ENCODE measurements at regions not wholly inside any gene's neighbourhood (a gene's known extent, or its start where the extent isn't known, plus 50 kb on each side); places are given as distances from the start of the nearest gene placed in this dataset.

DNA sequence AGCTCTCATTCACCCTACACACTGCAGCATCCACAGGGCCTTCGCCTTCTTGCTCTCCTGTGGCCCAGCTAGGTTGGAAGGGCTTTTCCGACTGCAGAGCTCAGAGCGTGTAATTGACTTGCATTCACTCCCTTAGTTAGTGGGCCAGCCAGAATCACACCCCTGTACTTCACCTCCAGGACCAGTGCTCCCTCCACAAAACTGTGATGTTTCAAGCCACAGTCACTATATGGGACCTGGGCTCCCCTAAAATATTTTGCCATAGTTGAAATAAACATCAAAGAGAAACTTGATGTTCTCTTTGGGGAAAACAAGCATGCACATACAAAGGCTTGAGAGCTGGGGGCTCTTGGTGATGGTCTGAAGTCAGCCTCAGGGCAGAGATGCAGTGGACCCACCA is 69.7 kb upstream of the POU3F3 start:
- no peak for DNase-seq
- Histone ChIP-seq H3K4me1 (ENCODE audit: control insufficient read depth, insufficient read depth, low read length) (no peaks in the 10 kb centered on the region), H3K4me3 (ENCODE audit: low read length) (no peak overlapping the region), H3K36me3 (ENCODE audit: control insufficient read depth, insufficient read depth, low read length) (no peaks in the 10 kb centered on the region), H3K27ac (ENCODE audit: low read length) (no peak overlapping the region), H3K27me3 (ENCODE audit: control insufficient read depth, insufficient read depth, low read length) (peaks cover 5% of the 10 kb centered on the region), H3K9me3 (ENCODE audit: control insufficient read depth, low read depth, low read length) (no peaks in the 10 kb centered on the region)
- no CpG with 5 or more reads among the region's 3 CpGs for WGBS (ENCODE audit: insufficient coverage, low lambda C conversion rate)

GRCh38 chr2:104786204-104786603 is 67.7 kb upstream of the POU3F3 start:
- WGBS (ENCODE audit: insufficient coverage, low lambda C conversion rate), result 91% methylated on average over 5 of the region's 8 CpGs
- DNase-seq, result no peak
- H3K27ac ChIP-seq (ENCODE audit: low read length), result no peak overlapping the region
- H3K36me3 ChIP-seq (ENCODE audit: control insufficient read depth, insufficient read depth, low read length), result no peaks in the 10 kb centered on the region
- H3K27me3 ChIP-seq (ENCODE audit: control insufficient read depth, insufficient read depth, low read length), result peaks cover 5% of the 10 kb centered on the region
- H3K4me3 ChIP-seq (ENCODE audit: low read length), result no peak overlapping the region
- no peaks in the 10 kb centered on the region for H3K4me1 ChIP-seq (ENCODE audit: control insufficient read depth, insufficient read depth, low read length)
- H3K9me3 ChIP-seq (ENCODE audit: control insufficient read depth, low read depth, low read length), result no peaks in the 10 kb centered on the region

- H3K27ac ChIP-seq (ENCODE audit: low read length), result no peak overlapping the region
- no peak overlapping the region for H3K4me3 ChIP-seq (ENCODE audit: low read length)
- H3K9me3 ChIP-seq (ENCODE audit: control insufficient read depth, low read depth, low read length), result no peaks in the 10 kb centered on the region
- WGBS (ENCODE audit: insufficient coverage, low lambda C conversion rate), result no CpG with 5 or more reads among the region's 2 CpGs
- no peaks in the 10 kb centered on the region for H3K36me3 ChIP-seq (ENCODE audit: control insufficient read depth, insufficient read depth, low read length)
- H3K4me1 ChIP-seq (ENCODE audit: control insufficient read depth, insufficient read depth, low read length), result no peaks in the 10 kb centered on the region
- H3K27me3 ChIP-seq (ENCODE audit: control insufficient read depth, insufficient read depth, low read length), result peaks cover 8% of the 10 kb centered on the region
- DNase-seq, result no peak
Measured at GRCh38 chr2:104786821-104787220, 67.1 kb upstream of the POU3F3 start.

DNA sequence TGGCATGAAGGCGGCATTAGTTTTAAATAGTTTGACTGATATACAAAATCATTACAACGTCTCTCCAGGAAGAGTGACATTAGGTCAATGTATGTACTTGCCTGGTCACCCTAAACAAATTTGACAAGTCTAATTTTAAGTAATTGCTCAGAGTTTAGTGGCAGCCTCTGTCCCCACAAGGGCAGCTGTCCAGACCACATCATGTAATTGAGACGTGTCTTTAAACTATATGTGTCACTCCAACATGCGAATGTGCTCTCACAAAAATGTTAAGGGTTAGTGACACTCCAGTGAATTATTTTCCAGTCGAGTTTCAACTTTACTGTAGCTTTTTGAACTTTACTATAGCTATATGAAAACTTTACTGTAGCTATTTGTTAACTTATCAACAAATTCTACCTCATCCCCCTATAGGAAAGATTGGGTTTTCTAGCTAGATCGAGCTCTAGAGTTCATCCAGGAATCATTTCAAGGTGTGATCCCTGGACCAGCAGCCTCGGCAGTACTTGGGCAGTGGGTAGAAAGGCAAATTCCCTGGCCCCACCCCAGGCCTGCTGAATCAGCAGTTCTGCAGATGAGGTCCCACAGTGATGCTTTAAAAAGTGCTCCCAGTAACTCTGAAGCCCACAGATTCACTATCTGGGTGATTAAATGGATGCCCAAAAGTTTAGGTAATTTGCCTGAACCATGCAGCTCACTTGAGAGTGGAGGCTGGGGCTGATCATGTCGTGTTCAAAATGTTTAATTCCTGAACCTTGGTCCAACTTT is 66.4 kb upstream of the POU3F3 start:
- peaks cover 8% of the 10 kb centered on the region for H3K27me3 ChIP-seq (ENCODE audit: control insufficient read depth, insufficient read depth, low read length)
- H3K27ac ChIP-seq (ENCODE audit: low read length), result no peak overlapping the region
- no peaks in the 10 kb centered on the region for H3K4me1 ChIP-seq (ENCODE audit: control insufficient read depth, insufficient read depth, low read length)
- WGBS (ENCODE audit: insufficient coverage, low lambda C conversion rate), result no CpG with 5 or more reads among the region's 8 CpGs
- no peaks in the 10 kb centered on the region for H3K9me3 ChIP-seq (ENCODE audit: control insufficient read depth, low read depth, low read length)
- H3K36me3 ChIP-seq (ENCODE audit: control insufficient read depth, insufficient read depth, low read length), result no peaks in the 10 kb centered on the region
- no peak overlapping the region for H3K4me3 ChIP-seq (ENCODE audit: low read length)
- no peak for DNase-seq

GRCh38 chr2:104788742-104789455 is 65.0 kb upstream of the POU3F3 start:
- Histone ChIP-seq H3K9me3 (ENCODE audit: control insufficient read depth, low read depth, low read length) (no peaks in the 10 kb centered on the region), H3K27ac (ENCODE audit: low read length) (no peak overlapping the region), H3K4me3 (ENCODE audit: low read length) (no peak overlapping the region), H3K36me3 (ENCODE audit: control insufficient read depth, insufficient read depth, low read length) (no peaks in the 10 kb centered on the region), H3K27me3 (ENCODE audit: control insufficient read depth, insufficient read depth, low read length) (peaks cover 4% of the 10 kb centered on the region), H3K4me1 (ENCODE audit: control insufficient read depth, insufficient read depth, low read length) (no peaks in the 10 kb centered on the region)
- 80% methylated on average over 3 of the region's 16 CpGs for WGBS (ENCODE audit: insufficient coverage, low lambda C conversion rate)
- DNase-seq, result no peak

DNA sequence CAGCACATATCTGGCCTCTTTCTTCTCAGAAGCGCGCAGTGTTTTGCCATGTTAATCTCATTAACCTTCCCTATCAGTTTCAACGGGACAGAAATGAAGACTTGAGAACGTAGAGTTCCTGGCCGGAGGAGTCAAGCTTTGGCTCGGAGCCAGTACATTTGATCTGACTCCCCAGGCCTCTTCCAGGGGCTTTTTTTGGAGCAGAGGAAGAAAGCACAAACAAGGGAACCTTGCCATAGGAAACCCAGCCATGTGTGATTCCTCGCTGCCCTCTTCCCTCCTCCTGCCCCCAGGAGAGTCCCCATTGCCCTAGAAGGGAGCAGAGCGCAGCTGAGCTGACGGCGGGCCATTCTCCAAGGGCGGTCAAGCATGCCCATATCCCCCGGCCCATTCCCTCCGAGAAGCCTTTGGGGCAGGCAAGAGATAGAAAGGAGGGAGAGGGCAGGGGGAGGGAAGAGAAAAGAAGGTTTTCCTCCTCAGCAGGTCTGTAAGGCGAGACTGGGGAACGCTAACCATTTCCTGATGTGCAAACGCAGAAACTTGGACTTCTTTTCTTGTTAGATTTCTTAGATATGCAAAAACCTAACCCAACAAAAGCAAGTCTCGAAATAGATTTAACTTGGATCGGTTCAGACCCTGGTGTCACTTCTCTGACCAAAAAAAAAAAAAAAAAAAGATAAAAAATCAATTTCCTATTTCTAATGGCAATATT is 63.7 kb upstream of the POU3F3 start:
- H3K27ac ChIP-seq (ENCODE audit: low read length), result no peak overlapping the region
- H3K4me1 ChIP-seq (ENCODE audit: control insufficient read depth, insufficient read depth, low read length), result no peaks in the 10 kb centered on the region
- H3K27me3 ChIP-seq (ENCODE audit: control insufficient read depth, insufficient read depth, low read length), result peaks cover 4% of the 10 kb centered on the region
- no peak overlapping the region for H3K4me3 ChIP-seq (ENCODE audit: low read length)
- DNase-seq, result no peak
- H3K9me3 ChIP-seq (ENCODE audit: control insufficient read depth, low read depth, low read length), result no peaks in the 10 kb centered on the region
- no CpG with 5 or more reads among the region's 18 CpGs for WGBS (ENCODE audit: insufficient coverage, low lambda C conversion rate)
- H3K36me3 ChIP-seq (ENCODE audit: control insufficient read depth, insufficient read depth, low read length), result no peaks in the 10 kb centered on the region

- Histone ChIP-seq H3K36me3 (ENCODE audit: control insufficient read depth, insufficient read depth, low read length) (no peaks in the 10 kb centered on the region), H3K27ac (ENCODE audit: low read length) (no peak overlapping the region), H3K27me3 (ENCODE audit: control insufficient read depth, insufficient read depth, low read length) (peaks cover 4% of the 10 kb centered on the region), H3K4me3 (ENCODE audit: low read length) (no peak overlapping the region), H3K4me1 (ENCODE audit: control insufficient read depth, insufficient read depth, low read length) (no peaks in the 10 kb centered on the region), H3K9me3 (ENCODE audit: control insufficient read depth, low read depth, low read length) (no peaks in the 10 kb centered on the region)
- WGBS (ENCODE audit: insufficient coverage, low lambda C conversion rate), result no CpG with 5 or more reads among the region's 4 CpGs
- DNase-seq, result no peak
Measured at GRCh38 chr2:104790901-104791495, 62.9 kb upstream of the POU3F3 start.

DNA sequence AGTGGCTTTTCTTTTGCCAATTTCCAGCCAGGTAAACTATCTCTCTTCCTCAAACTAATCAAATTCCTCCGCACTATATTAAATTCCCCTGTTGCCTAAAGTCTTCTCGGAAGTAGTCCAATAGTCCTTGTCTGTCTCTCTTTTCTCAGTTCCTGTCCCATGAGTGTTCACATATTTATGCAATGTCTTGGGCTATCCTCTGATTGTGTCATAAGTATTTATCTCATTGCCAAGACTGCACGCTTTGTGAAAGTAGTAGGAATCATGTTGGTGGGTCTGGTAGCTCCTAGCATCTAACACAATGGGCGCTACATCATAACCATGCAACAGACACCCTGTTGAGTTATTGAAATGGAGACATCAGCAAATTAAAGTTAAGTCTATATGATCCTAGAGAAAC is 59.9 kb upstream of the POU3F3 start:
- DNase-seq, result no peak
- no peaks in the 10 kb centered on the region for H3K9me3 ChIP-seq (ENCODE audit: control insufficient read depth, low read depth, low read length)
- H3K4me3 ChIP-seq (ENCODE audit: low read length), result no peak overlapping the region
- 90% methylated on average over 2 of the region's 4 CpGs for WGBS (ENCODE audit: insufficient coverage, low lambda C conversion rate)
- no peaks in the 10 kb centered on the region for H3K36me3 ChIP-seq (ENCODE audit: control insufficient read depth, insufficient read depth, low read length)
- no peaks in the 10 kb centered on the region for H3K4me1 ChIP-seq (ENCODE audit: control insufficient read depth, insufficient read depth, low read length)
- H3K27ac ChIP-seq (ENCODE audit: low read length), result no peak overlapping the region
- H3K27me3 ChIP-seq (ENCODE audit: control insufficient read depth, insufficient read depth, low read length), result peaks cover 4% of the 10 kb centered on the region

- peaks cover 4% of the 10 kb centered on the region for H3K27me3 ChIP-seq (ENCODE audit: control insufficient read depth, insufficient read depth, low read length)
- no peak overlapping the region for H3K27ac ChIP-seq (ENCODE audit: low read length)
- no peaks in the 10 kb centered on the region for H3K9me3 ChIP-seq (ENCODE audit: control insufficient read depth, low read depth, low read length)
- no CpG with 5 or more reads among the region's 2 CpGs for WGBS (ENCODE audit: insufficient coverage, low lambda C conversion rate)
- H3K4me3 ChIP-seq (ENCODE audit: low read length), result no peak overlapping the region
- H3K4me1 ChIP-seq (ENCODE audit: control insufficient read depth, insufficient read depth, low read length), result no peaks in the 10 kb centered on the region
- no peak for DNase-seq
- no peaks in the 10 kb centered on the region for H3K36me3 ChIP-seq (ENCODE audit: control insufficient read depth, insufficient read depth, low read length)
Measured at GRCh38 chr2:104794441-104794840, 59.5 kb upstream of the POU3F3 start.
